ENCODE measurements at regions not wholly inside any gene's neighbourhood (a gene's known extent, or its start where the extent isn't known, plus 50 kb on each side); places are given as distances from the start of the nearest gene placed in this dataset.

GRCh38 chr11:101668236-101668635 is 84.4 kb upstream of the TRPC6 start:
- TF ChIP-seq EZH2phosphoT487 (IDR thresholded peaks at IDR 0.05; ENCODE audit: borderline replicate concordance) (no peak), CTCF (IDR thresholded peaks at IDR 0.05 in 2 of 3, conservative IDR thresholded peaks at IDR 0.05 in 1 of 3; ENCODE audit: borderline replicate concordance in 1 of 3, insufficient read depth in 1 of 3, low read depth in 2 of 3, low read length in 2 of 3) (no peak), ZBTB33 (IDR thresholded peaks at IDR 0.05; ENCODE audit: extremely low read depth, insufficient replicate concordance, low read length) (no peak)
